NCI-H345 treated with DMSO at 0.1 percent for 48 hours (cell line): ENCODE measurements at regions not wholly inside any gene's neighbourhood (a gene's known extent, or its start where the extent isn't known, plus 50 kb on each side); places are given as distances from the start of the nearest gene placed in this dataset.

Experiments
- DNase-seq: peaks from one replicate; lab custom pipeline; 2025; ENCODE audit not compliant: unreplicated experiment; lab: John Stamatoyannopoulos, UW

DNA sequence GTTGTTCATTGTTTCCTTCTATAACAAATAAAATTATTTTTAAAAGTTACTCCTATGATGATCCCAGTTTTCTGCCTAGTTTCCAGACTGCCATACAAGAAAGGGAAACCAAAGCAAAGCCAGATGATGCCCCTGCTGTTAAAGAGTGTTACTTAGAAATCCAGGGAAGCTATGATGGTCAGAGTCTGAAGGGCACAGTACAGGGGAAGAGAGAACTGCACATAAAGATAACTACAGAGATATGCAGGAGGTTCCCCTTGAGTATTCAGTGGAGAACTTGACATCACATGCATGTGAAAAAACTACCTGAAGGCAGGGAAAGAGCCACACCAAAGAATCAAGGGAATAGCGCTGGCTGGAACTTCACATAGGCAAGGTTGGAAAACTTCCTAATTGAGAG lies 494.2 kb upstream of the FSTL5 start:
- DNase-seq, result no peak

- DNase-seq, result no peak
These were observed 486.4 kb upstream of the FSTL5 start for GRCh38 chr4:162650166-162650565.

GRCh38 chr4:162645381-162645780 lies 481.6 kb upstream of the FSTL5 start:
- DNase-seq, result no peak

GRCh38 chr4:162644346-162644745 lies 480.5 kb upstream of the FSTL5 start:
- DNase-seq, result no peak

DNA sequence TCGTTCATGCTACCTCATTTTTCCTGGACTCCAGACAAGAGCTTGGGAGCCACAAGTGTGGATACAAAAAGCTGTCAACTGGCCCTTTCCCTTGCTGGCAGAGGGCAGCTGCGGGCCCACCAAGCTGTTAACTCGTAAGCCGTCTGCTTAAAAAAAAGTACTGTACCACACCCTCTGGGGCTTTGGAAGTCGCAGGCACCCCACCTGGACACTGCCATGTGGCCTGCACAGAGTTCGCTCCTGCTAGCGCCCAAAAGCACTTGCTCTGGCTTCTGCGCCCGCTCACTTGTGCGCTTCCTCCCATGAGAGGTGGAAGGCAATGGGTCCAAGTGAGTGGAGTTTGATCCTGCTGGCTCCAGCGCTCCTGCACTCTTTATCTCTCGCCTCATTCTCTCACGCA lies 476.4 kb upstream of the FSTL5 start:
- DNase-seq, result no peak

- DNase-seq, result no peak
These were observed 470.6 kb upstream of the FSTL5 start for GRCh38 chr4:162634390-162634789.

- no peak for DNase-seq
These were observed 458.9 kb upstream of the FSTL5 start for GRCh38 chr4:162622664-162623063.

DNA sequence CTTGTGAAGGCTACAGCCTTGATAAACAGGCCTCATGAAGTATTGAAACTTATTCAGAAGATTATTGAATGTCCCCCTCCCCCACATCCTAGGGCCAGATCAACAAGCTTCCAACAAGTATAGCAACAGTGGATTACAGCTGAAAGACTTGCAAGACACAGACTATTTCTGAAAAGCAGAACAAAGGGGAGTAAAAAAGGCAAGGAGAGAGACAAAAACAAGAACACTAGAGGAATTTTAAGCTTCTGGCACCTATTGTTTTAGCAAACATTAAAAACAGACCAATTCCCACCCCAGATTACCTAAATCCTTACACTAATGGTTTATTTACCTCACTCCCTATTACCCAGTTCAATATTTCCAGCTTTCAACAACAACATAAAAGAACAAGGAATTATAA lies 446.3 kb upstream of the FSTL5 start:
- no peak for DNase-seq

DNA sequence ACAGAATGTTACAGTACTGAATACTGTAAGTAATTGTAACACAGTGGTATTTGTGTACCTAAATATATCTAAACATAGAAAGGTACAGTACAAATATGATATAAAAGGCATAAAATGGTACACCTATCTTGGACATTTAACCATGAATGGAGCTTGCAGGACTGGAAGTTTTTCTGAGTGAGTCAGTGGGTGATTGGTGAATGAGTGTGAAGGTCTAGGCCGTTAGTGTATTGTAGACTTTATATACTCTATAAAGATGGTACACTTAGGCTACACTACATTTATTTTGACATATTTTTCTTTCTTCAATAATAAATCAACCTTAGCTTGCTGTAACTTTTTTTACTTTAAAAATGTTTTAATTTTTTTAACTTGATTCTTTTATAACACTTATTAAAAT lies 422.5 kb upstream of the FSTL5 start:
- no peak for DNase-seq

DNA sequence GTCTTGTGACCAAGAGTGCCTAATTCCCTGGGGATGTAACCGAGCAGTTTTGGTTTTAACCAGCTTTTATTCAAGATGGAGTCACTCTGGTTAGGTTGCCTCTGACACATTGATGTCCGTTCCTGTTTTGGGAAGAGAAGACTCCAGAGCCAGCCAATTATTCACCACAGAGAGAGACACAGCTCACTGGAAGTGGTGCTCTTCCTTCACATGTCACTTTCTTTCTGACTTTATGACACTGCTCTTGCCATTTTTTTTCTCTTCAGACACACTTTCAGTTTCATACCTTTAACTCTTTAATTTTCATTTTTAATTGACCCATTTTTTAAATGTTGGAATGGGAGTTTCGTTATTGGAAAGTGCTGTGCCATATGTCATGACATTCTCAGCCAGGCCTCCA lies 418.4 kb upstream of the FSTL5 start:
- no peak for DNase-seq

DNA sequence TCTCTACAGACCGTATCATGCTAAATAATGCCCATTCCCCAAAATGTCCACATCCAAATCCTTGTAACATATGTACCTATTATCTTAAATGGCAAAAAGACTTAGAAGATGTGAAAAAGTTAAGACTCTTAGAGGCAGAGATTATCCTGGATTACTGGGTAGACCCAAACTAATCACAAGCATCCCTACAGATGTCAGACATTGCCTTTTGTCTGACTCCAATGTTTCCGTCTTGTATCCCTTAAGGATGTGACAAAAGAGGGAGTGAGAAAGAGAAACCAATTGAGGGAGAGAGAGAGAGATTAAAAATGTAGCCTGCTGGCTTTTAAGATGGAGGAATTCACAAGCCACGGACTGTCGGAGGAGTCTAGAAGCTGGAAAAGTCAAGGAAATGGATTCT lies 401.9 kb upstream of the FSTL5 start:
- DNase-seq, result no peak

GRCh38 chr4:162560073-162560472 lies 396.3 kb upstream of the FSTL5 start:
- DNase-seq, result no peak

DNA sequence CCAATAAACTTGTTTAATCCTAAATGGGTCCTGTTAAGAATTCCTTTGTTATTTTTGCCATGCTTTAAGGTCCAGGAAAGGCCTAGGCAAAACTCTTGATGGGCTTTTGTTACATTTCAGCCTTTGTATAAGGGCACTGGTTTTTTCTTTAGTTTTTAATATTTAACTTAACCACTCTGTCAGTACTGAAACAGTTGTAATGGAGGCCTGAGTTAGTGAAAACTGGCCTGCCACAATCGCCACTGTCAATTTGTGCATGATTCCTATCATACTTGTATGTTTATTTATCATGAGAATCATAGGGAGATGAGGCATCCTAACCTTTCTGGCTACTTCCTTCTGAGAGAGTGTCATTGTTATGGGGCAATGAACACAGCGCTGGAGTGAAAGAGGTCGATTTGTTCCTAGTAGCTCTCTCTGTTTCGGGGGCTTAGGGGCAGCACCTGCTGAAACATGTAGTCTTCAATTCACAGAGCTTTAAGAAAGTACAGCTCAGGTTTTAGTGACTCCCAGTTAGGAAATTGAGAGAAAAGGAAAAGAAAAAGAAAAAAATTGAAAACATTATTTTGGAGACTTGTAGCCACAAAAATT lies 393.8 kb upstream of the FSTL5 start:
- DNase-seq, result no peak

GRCh38 chr4:162535121-162535520 lies 371.3 kb upstream of the FSTL5 start:
- DNase-seq, result no peak

GRCh38 chr4:162523171-162523570 lies 359.4 kb upstream of the FSTL5 start:
- DNase-seq, result no peak

DNA sequence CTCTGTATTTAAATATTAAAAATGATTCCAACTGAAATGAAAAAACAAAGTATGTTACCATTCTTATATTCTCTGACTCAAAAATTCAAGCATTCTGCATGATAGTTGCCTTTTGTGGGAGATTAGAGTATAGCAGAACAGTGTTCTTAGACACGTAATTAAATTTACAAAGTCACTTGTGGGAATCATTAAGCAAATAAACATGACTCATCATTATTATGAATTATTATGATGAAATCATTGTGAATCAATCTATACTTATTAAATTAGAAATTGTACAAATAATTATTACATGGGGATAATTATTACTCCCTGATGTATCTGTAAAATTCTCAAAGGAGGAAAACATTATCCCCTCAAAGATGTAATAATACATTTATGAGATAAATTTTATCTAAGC lies 358.9 kb upstream of the FSTL5 start:
- no peak for DNase-seq

GRCh38 chr4:162510937-162511336 lies 347.1 kb upstream of the FSTL5 start:
- no peak for DNase-seq

DNA sequence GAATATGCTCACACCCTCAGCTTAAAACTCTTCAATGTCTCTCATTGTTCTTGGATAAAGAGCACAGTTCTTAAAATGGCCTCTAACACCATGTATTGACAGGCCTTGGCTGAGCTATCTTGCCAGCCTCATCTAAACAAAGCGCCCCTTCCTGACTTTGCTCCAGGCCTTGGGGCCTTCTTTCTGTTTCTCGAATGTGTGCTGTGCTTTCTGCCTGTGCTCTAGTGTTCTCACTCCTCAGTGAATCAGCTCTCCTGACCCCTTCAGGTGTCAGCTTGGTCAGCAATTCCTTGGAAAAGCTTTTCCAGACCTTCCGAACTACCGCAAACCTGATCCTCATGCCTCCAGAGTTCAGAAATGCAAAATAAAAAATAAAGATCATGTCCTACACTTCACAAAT lies 346.3 kb upstream of the FSTL5 start:
- DNase-seq, result no peak

DNA sequence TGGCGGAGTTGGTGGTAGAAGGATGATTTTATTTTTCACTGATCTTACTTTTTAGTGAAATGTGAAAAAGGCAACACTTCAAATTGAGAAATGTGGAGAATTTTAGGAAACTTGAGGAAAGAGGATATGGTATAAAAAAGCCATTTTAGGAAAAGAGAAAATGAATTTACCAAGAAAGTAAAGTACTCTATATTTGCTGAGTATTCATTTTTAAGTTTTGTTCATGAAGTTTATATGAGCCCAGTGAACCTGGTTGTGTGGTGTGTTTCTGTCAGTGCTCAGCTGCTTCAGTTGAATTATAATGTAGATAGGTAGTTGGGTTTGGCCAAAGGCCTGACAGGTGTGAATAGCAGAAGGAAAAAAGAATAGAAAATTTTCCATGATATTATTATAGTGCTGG lies 345.5 kb upstream of the FSTL5 start:
- DNase-seq, result no peak

- no peak for DNase-seq
These were observed 342.5 kb upstream of the FSTL5 start for GRCh38 chr4:162506253-162506652.

DNA sequence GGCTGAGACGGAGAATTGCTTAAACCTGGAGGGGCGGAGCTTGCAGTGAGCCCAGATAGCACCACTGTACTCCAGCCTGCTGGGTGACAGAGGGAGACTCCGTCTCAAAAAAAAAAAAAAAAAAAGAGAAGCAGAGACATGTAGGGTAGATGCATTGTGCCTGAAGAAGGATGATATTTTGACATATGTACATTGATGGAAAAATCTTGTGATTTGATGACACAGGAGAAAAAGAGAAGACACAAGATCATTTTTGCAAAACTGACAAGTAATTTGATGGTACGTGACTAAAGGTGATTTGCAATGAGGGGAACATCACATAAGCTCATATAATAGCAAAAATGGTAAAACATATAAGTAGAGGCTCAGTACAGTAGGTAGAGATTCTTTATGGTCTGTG lies 340.1 kb upstream of the FSTL5 start:
- no peak for DNase-seq

- no peak for DNase-seq
These were observed 338.3 kb upstream of the FSTL5 start for GRCh38 chr4:162502109-162502508.

DNA sequence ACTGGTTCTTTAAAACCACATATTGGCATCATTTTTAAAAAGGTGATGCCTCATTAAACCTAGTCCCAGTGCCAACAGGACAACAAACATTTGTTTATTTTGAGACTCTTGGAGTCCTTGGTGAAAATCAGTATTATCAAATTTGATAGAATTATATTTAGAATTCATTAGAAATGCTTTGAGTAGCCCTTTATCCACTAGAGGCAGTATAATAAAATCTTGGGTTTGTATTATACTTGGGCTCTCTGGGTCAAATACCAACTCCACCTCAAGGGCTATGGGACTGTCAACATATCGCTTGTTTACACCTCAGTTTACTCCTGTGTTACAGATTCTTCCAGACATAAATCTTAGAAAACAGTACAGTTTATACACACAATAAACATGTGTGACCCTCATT lies 335.7 kb upstream of the FSTL5 start:
- no peak for DNase-seq

- DNase-seq, result no peak
These were observed 334.4 kb upstream of the FSTL5 start for GRCh38 chr4:162498168-162498567.
